Endodermal cell (in vitro differentiated cells): ENCODE measurements at regions not wholly inside any gene's neighbourhood (a gene's known extent, or its start where the extent isn't known, plus 50 kb on each side); places are given as distances from the start of the nearest gene placed in this dataset.
"Not testable (repeated sequence)": the region's sequence is repeated elsewhere in the genome, so short reads cannot be mapped to it uniquely, and the experiment has no call there.

Experiments
- DNase-seq: peaks from one replicate; pipeline ENCODE4 v3.0.0-alpha.2; 2017
- H3K27ac ChIP-seq: 2 replicates; pipeline ENCODE4 v1.5.1; 2013; ENCODE audit warnings: mild to moderate bottlenecking, low read depth, low read length, moderate library complexity
- H3K27me3 ChIP-seq: 2 replicates; pipeline ENCODE4 v1.6.1; 2013; ENCODE audit warnings: mild to moderate bottlenecking, low read length, moderate library complexity; ENCODE audit not compliant: insufficient read depth, control insufficient read depth, poor library complexity, severe bottlenecking
- H3K36me3 ChIP-seq: 2 replicates; pipeline ENCODE4 v1.7.0; 2013; ENCODE audit warnings: mild to moderate bottlenecking, low read length, moderate library complexity; ENCODE audit not compliant: control insufficient read depth, insufficient read depth
- H3K4me1 ChIP-seq: one replicate; pipeline ENCODE4 v1.7.0; 2013; ENCODE audit warnings: low read length; ENCODE audit not compliant: control insufficient read depth, insufficient read depth
- H3K4me3 ChIP-seq: 2 replicates; pipeline ENCODE4 v1.5.1; 2013; ENCODE audit warnings: mild to moderate bottlenecking, low read length, moderate library complexity
- H3K9ac ChIP-seq: 2 replicates; pipeline ENCODE4 v1.6.1; 2013; ENCODE audit warnings: mild to moderate bottlenecking, low read length, moderate library complexity; ENCODE audit not compliant: poor library complexity, severe bottlenecking; ENCODE audit errors: extremely low read depth
- H3K9me3 ChIP-seq: 2 replicates; pipeline ENCODE4 v1.6.1; 2013; ENCODE audit warnings: mild to moderate bottlenecking, low read length, moderate library complexity; ENCODE audit not compliant: control insufficient read depth
- H3K27ac Mint-ChIP-seq: 2 replicates; pipeline ENCODE4 v1.8.0; 2020; ENCODE audit warnings: mixed read lengths
- H3K27me3 Mint-ChIP-seq: 2 replicates; pipeline ENCODE4 v1.8.0; 2021; ENCODE audit warnings: mild to moderate bottlenecking, mixed read lengths; ENCODE audit not compliant: insufficient read depth
- H3K36me3 Mint-ChIP-seq: 2 replicates; pipeline ENCODE4 v1.8.0; 2020; ENCODE audit warnings: low read depth, mixed read lengths
- H3K4me1 Mint-ChIP-seq: 2 replicates; pipeline ENCODE4 v1.8.0; 2020; ENCODE audit warnings: mixed read lengths
- H3K4me3 Mint-ChIP-seq: 2 replicates; pipeline ENCODE4 v1.8.0; 2020; ENCODE audit warnings: mild to moderate bottlenecking, moderate library complexity, mixed read lengths
- H3K9me3 Mint-ChIP-seq: 2 replicates; pipeline ENCODE4 v1.8.0; 2020; ENCODE audit warnings: mild to moderate bottlenecking, mixed read lengths
- WGBS, 2 experiments: methylation state at CpG; one replicate each; pipeline versions ENCODE4 v1.1.5 to v1.1.7; 2013; ENCODE audit warnings: missing lambda C conversion rate in 2 of 2, mixed read lengths in 1 of 2; ENCODE audit not compliant: insufficient coverage in 1 of 2, insufficient read length in 1 of 2; 5-methylcytosine and 5-hydroxymethylcytosine counted together

- H3K27ac Mint-ChIP-seq, H3K4me1 Mint-ChIP-seq, H3K9me3 ChIP-seq, H3K9ac ChIP-seq, H3K9me3 Mint-ChIP-seq, H3K4me3 Mint-ChIP-seq, H3K4me3 ChIP-seq, H3K27me3 ChIP-seq, DNase-seq, H3K36me3 ChIP-seq, H3K4me1 ChIP-seq, H3K27ac ChIP-seq, H3K36me3 Mint-ChIP-seq, H3K27me3 Mint-ChIP-seq: not testable (repeated sequence)
- no CpG with 5 or more reads among the region's 17 CpGs for WGBS, 2 experiments
Measured at GRCh38 chr21:8194042-8194441, 2327.3 kb upstream of the TPTE start.

- H3K27ac Mint-ChIP-seq, H3K9me3 ChIP-seq, H3K4me1 Mint-ChIP-seq, H3K36me3 ChIP-seq, H3K27me3 Mint-ChIP-seq, H3K4me3 ChIP-seq, H3K9me3 Mint-ChIP-seq, H3K36me3 Mint-ChIP-seq, DNase-seq, H3K27ac ChIP-seq, H3K4me1 ChIP-seq, H3K27me3 ChIP-seq, H3K4me3 Mint-ChIP-seq, H3K9ac ChIP-seq: not testable (repeated sequence)
- WGBS, 2 experiments: no CpG with 5 or more reads among the region's 20 CpGs
Measured at GRCh38 chr21:8197377-8198027, 2323.9 kb upstream of the TPTE start.

GRCh38 chr21:8205094-8205891 is 2316.1 kb upstream of the TPTE start:
- WGBS, 2 experiments: no CpG with 5 or more reads among the region's 111 CpGs
- H3K36me3 Mint-ChIP-seq, H3K4me1 Mint-ChIP-seq, H3K27ac Mint-ChIP-seq, H3K9me3 ChIP-seq, H3K4me3 ChIP-seq, H3K4me3 Mint-ChIP-seq, H3K27me3 ChIP-seq, H3K27me3 Mint-ChIP-seq, H3K36me3 ChIP-seq, H3K27ac ChIP-seq, H3K4me1 ChIP-seq, H3K9ac ChIP-seq, H3K9me3 Mint-ChIP-seq, DNase-seq: not testable (repeated sequence)

GRCh38 chr21:8205892-8206188 is 2315.5 kb upstream of the TPTE start:
- H3K27me3 ChIP-seq, H3K27ac Mint-ChIP-seq, H3K9ac ChIP-seq, H3K27ac ChIP-seq, H3K36me3 Mint-ChIP-seq, H3K36me3 ChIP-seq, H3K4me3 Mint-ChIP-seq, H3K4me1 Mint-ChIP-seq, H3K4me3 ChIP-seq, DNase-seq, H3K27me3 Mint-ChIP-seq, H3K9me3 ChIP-seq, H3K4me1 ChIP-seq, H3K9me3 Mint-ChIP-seq: not testable (repeated sequence)
- no CpG with 5 or more reads among the region's 40 CpGs for WGBS, 2 experiments

- DNase-seq, H3K9me3 Mint-ChIP-seq, H3K4me3 ChIP-seq, H3K4me3 Mint-ChIP-seq, H3K9ac ChIP-seq, H3K4me1 Mint-ChIP-seq, H3K27ac Mint-ChIP-seq, H3K4me1 ChIP-seq, H3K36me3 ChIP-seq, H3K27me3 ChIP-seq, H3K36me3 Mint-ChIP-seq, H3K27ac ChIP-seq, H3K9me3 ChIP-seq, H3K27me3 Mint-ChIP-seq: not testable (repeated sequence)
- WGBS, 2 experiments: 33 to 35% methylated on average over 17 to 20 of the region's 111 CpGs
Measured at GRCh38 chr21:8212986-8213550, 2308.3 kb upstream of the TPTE start.

GRCh38 chr21:8214539-8214938 is 2306.8 kb upstream of the TPTE start:
- not testable (repeated sequence) for H3K9me3 ChIP-seq, H3K4me1 Mint-ChIP-seq, H3K4me3 ChIP-seq, H3K27me3 Mint-ChIP-seq, DNase-seq, H3K36me3 ChIP-seq, H3K4me3 Mint-ChIP-seq, H3K27ac Mint-ChIP-seq, H3K27ac ChIP-seq, H3K36me3 Mint-ChIP-seq, H3K27me3 ChIP-seq, H3K4me1 ChIP-seq, H3K9ac ChIP-seq, H3K9me3 Mint-ChIP-seq
- WGBS, 2 experiments: no CpG with 5 or more reads among the region's 70 CpGs
